ENCODE measurements at regions not wholly inside any gene's neighbourhood (a gene's known extent, or its start where the extent isn't known, plus 50 kb on each side); places are given as distances from the start of the nearest gene placed in this dataset.
"Not testable (repeated sequence)": the region's sequence is repeated elsewhere in the genome, so short reads cannot be mapped to it uniquely, and the experiment has no call there.

DNA sequence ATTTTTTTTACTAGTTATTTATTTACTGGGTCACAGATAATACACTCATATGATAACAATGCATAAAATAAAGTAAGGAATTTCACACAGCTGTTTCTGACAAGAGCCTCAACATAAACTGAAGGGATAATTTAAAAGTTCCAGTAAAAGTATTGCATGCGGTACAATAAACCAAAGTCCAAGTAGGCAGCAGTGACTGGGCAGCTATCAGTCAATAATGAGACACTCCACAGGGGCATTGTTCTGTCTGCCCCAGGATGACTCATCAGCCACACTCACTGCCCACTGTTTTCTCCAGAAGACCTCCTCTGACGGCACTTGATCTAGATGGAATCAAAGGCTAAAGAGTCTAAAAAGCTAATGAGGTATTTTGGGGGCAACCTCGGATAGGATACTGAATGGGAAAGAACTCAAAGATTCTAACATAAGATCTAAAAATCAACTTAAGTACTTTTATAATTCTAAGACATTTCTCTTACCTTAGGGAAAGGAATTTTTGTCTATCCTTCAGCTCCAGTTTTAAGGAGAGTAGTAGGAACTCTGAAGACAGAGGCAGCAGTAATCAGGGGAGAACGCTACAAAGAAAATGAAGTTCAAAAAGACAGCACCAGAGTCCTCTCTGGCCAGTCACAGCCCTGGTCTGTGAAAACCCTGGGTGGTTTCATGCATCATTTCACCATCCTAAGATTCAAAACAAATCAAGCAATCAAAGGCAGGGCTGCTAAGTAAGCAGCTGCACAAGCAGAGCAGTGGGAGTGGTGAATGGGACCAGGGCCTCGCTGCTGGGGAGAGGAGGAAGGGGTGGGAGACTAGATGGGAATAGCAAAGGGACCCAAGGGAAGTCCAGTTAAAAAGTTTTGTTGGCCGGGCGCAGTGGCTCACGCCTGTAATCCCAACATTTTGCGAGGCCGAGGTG lies 175.1 kb downstream of the AVL9 start:
- no peaks in the 10 kb centered on the region for H3K27me3 ChIP-seq
- TF ChIP-seq, protein P1, sequence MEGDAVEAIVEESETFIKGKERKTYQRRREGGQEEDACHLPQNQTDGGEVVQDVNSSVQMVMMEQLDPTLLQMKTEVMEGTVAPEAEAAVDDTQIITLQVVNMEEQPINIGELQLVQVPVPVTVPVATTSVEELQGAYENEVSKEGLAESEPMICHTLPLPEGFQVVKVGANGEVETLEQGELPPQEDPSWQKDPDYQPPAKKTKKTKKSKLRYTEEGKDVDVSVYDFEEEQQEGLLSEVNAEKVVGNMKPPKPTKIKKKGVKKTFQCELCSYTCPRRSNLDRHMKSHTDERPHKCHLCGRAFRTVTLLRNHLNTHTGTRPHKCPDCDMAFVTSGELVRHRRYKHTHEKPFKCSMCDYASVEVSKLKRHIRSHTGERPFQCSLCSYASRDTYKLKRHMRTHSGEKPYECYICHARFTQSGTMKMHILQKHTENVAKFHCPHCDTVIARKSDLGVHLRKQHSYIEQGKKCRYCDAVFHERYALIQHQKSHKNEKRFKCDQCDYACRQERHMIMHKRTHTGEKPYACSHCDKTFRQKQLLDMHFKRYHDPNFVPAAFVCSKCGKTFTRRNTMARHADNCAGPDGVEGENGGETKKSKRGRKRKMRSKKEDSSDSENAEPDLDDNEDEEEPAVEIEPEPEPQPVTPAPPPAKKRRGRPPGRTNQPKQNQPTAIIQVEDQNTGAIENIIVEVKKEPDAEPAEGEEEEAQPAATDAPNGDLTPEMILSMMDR (IDR thresholded peaks at IDR 0.05), result no peak
- TF ChIP-seq POLR2AphosphoS5 (IDR thresholded peaks at IDR 0.05), result peak in 2 of 3 donors; percentile 45 to 71
- no peak for TF ChIP-seq EP300 (IDR thresholded peaks at IDR 0.05; ENCODE audit: low read depth)
- TF ChIP-seq POLR2A (IDR thresholded peaks at IDR 0.05), result no peak
- H3K4me1 ChIP-seq, result peaks cover 0 to 29% (median 19%) of the 10 kb centered on the region in 4 donors
- H3K9me3 ChIP-seq, result peaks cover 0 to 5% of the 10 kb centered on the region in 2 donors
- WGBS, 2 donors (ENCODE audit: low coverage in 1 of 2), result 67 to 82% methylated on average over 5 to 10 of the region's 10 CpGs
- H3K27ac ChIP-seq, result peak overlapping the region; percentile 62 to 82 (median 78)
- intact Hi-C loops (cut with DNase I; ENCODE audit: low total_unique reads) (no loop called here), in situ Hi-C loops (cut with MboI; ENCODE audit: low pct_ligation_motif_present in 1 of 4, low pct_unique_long_range_greater_than_20kb in 1 of 4, low sequenced_read_pairs in 3 of 4) (no loop called here)
- no peaks in the 10 kb centered on the region for H3K36me3 ChIP-seq
- DNase-seq, result peak; percentile 67
- no peak overlapping the region for H3K4me3 ChIP-seq

DNA sequence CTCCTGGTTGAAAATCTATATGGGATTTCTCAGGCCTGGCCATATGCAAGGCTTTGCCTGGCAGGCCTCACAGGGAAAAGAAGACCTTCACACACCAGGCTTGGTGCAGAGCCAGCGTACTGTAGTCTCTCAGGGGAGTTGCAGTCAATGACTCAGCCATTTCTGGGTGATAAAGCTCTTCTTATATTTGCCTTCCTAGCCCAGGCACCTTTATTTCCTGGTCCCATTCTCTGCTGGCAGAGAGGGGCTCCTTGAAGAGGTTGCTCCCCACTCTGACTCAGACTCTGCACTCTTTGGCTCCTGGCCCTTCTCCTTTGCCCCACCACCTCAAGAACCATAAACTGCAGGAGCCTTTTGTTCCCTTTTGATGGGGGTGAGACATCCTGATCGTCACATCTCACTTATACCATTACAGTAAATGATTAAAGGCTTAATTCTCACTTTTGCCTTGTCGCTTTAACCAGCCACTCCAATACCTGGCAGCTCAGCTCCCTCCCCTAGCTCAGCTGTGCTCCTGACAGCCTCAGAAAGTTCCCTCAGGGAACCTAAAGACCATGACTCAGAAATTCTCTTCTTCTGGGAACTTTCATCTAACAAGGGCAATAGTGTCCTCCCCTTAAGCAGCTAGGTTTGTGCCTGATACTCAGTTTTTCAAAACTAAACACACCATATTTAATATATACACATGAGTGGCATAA lies 174.0 kb downstream of the AVL9 start:
- H3K9me3 ChIP-seq; intact Hi-C loops (cut with DNase I; ENCODE audit: low total_unique reads); H3K4me3 ChIP-seq; H3K36me3 ChIP-seq; in situ Hi-C loops (cut with MboI; ENCODE audit: low pct_ligation_motif_present in 1 of 4, low pct_unique_long_range_greater_than_20kb in 1 of 4, low sequenced_read_pairs in 3 of 4); H3K27me3 ChIP-seq: not testable (repeated sequence)
- H3K27ac ChIP-seq, result peak overlapping the region; percentile 62 to 82 (median 78)
- H3K4me1 ChIP-seq, result peaks cover 0 to 29% (median 19%) of the 10 kb centered on the region in 4 donors
- DNase-seq, result peak; percentile 72
- WGBS, 2 donors (ENCODE audit: low coverage in 1 of 2), result 46 to 50% methylated on average over 1 to 3 of the region's 3 CpGs
- peak in 2 of 3 donors; percentile 12 to 25 for TF ChIP-seq POLR2AphosphoS5 (IDR thresholded peaks at IDR 0.05)

DNA sequence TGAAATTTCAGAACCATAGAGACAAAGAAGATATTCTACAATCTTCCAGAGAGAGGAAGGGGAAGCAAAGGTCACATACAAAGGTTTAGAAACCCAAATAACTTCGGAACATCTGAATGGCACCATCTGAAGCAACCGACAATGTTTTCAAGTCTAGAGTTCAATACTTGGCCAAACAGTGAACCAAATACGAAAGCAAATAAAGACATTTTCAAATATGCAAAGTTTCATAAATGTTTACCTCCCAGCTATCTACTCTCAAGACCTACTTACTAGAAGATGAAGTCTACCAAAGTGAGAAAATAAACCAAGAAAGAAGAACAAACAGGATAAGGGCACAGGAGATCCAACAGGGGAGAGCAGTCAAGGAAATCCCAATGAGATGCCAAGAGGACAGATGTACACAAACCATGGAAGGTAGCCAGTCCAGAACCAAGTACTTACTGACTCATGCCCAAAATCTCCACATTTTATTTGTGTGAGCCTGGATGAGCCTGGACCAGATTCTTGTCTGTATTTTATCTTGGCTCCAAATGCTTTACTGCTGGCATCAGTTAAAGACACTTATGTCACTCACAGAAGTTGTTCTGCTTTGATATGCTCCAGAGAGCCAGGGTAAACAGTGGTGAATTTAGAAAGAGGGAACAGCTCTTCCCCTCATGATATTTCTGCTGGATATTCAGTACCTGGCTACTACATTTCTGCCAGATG lies 173.3 kb downstream of the AVL9 start:
- peak overlapping the region; percentile 62 to 82 (median 78) for H3K27ac ChIP-seq
- in situ Hi-C loops (cut with MboI; ENCODE audit: low pct_ligation_motif_present in 1 of 4, low pct_unique_long_range_greater_than_20kb in 1 of 4, low sequenced_read_pairs in 3 of 4); DNase-seq; H3K36me3 ChIP-seq; intact Hi-C loops (cut with DNase I; ENCODE audit: low total_unique reads); H3K27me3 ChIP-seq; H3K9me3 ChIP-seq; H3K4me3 ChIP-seq: not testable (repeated sequence)
- H3K4me1 ChIP-seq, result peaks cover 0 to 29% (median 19%) of the 10 kb centered on the region in 4 donors
- 89 to 93% methylated on average over 3 of the region's 3 CpGs for WGBS, 2 donors (ENCODE audit: low coverage in 1 of 2)

DNA sequence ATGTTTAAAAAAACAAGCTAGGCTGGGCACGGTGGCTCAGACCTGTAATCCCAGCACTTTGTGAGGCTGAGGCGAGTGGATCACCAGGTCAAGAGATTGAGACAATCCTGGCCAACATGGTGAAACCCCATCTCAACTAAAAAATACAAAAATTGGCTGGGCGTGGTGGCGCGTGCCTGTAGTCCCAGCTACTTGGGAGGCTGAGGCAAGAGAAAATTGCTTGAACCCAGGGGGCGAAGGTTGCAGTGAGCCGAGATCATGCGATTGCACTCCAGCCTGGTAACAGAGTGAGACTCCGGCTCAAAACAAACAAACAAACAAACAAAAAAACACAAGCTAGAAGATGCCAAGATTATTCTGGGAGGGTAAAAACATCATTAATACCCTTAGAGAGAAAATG lies 172.3 kb downstream of the AVL9 start:
- H3K27me3 ChIP-seq; in situ Hi-C loops (cut with MboI; ENCODE audit: low pct_ligation_motif_present in 1 of 4, low pct_unique_long_range_greater_than_20kb in 1 of 4, low sequenced_read_pairs in 3 of 4); intact Hi-C loops (cut with DNase I; ENCODE audit: low total_unique reads); H3K36me3 ChIP-seq; DNase-seq; H3K4me3 ChIP-seq; H3K9me3 ChIP-seq: not testable (repeated sequence)
- WGBS, 2 donors (ENCODE audit: low coverage in 1 of 2), result 92 to 95% methylated on average over 4 to 9 of the region's 9 CpGs
- Histone ChIP-seq H3K27ac (peak overlapping the region in 2 of 4 donors; percentile 77 to 82), H3K4me1 (peaks cover 0 to 29% (median 19%) of the 10 kb centered on the region in 4 donors)

DNA sequence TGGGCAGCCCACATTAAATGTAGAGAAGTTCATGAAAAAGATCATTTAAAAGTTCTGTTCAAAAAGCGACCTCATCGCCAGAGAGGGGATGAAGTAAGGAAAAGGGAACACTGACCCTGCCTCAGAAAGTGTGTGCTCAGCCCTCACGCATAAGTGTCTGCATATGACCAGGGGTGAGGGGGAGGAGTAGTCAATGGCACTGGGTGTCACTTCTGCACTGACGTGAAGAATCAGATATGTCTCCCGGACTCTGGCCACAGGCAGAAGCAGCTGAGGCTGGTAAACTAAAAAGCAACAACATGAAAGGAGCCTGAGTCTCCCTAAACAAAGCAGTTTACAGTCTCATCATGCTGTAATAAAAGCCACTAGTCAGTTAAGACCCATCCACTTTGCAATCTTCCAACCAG lies 168.5 kb downstream of the AVL9 start:
- H3K9me3 ChIP-seq; H3K27ac ChIP-seq; H3K36me3 ChIP-seq; intact Hi-C loops (cut with DNase I; ENCODE audit: low total_unique reads); in situ Hi-C loops (cut with MboI; ENCODE audit: low pct_ligation_motif_present in 1 of 4, low pct_unique_long_range_greater_than_20kb in 1 of 4, low sequenced_read_pairs in 3 of 4); H3K4me3 ChIP-seq; DNase-seq; H3K27me3 ChIP-seq: not testable (repeated sequence)
- H3K4me1 ChIP-seq, result peaks cover 0 to 11% (median 5%) of the 10 kb centered on the region in 4 donors
- 76 to 83% methylated on average over 2 to 4 of the region's 5 CpGs for WGBS, 2 donors (ENCODE audit: low coverage in 1 of 2)

DNA sequence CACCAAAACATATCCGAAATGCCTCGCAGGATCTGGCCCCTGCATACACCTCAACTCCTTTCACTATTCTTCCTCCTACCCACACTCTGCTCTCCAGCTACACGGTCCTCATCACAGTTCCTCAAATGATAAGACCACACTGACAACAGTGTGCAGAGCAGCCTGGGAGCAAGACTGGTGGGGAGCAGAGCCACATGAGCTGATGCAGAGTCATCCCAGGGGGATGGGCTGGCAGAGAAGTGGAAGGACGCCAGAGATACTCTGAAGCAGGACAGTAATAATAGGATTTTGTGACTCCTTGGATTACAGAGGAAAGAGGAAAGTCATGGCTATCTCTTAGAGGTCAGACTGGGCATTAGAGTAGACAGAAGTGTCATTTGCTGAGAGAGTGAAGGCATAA lies 167.2 kb downstream of the AVL9 start:
- DNase-seq; H3K27me3 ChIP-seq; H3K36me3 ChIP-seq; H3K9me3 ChIP-seq; H3K4me1 ChIP-seq; H3K4me3 ChIP-seq; intact Hi-C loops (cut with DNase I; ENCODE audit: low total_unique reads); H3K27ac ChIP-seq; in situ Hi-C loops (cut with MboI; ENCODE audit: low pct_ligation_motif_present in 1 of 4, low pct_unique_long_range_greater_than_20kb in 1 of 4, low sequenced_read_pairs in 3 of 4): not testable (repeated sequence)
- 80 to 86% methylated on average over 2 of the region's 4 CpGs for WGBS, 2 donors (ENCODE audit: low coverage in 1 of 2)

Measured in transverse colon (tissue), 4 donors.